Fibroblast of lung (primary cell): ENCODE measurements at regions not wholly inside any gene's neighbourhood (a gene's known extent, or its start where the extent isn't known, plus 50 kb on each side); places are given as distances from the start of the nearest gene placed in this dataset.

Experiments
- CTCF ChIP-seq, 2 donors: IDR thresholded peaks in 1 of 2; conservative IDR thresholded peaks in 1 of 2; 1 replicate in 1 of 2; 2 replicates in 1 of 2; pipeline ENCODE4 v1.5.1; 2011 to 2012; ENCODE audit warnings: low read length in 2 of 2, control low read depth in 1 of 2, inconsistent platforms in 1 of 2, low read depth in 1 of 2, mild to moderate bottlenecking in 1 of 2
- EZH2 ChIP-seq: IDR thresholded peaks from 2 replicates; pipeline ENCODE4 v1.5.1; 2012; ENCODE audit warnings: low read length, control low read depth, mild to moderate bottlenecking; ENCODE audit errors: missing control alignments

GRCh38 chr3:169007145-169007544, 656.4 kb downstream of the MECOM start:
- TF ChIP-seq CTCF (conservative IDR thresholded peaks at IDR 0.05 in 1 of 2, IDR thresholded peaks at IDR 0.05 in 1 of 2; ENCODE audit: low read depth in 1 of 2, low read length in 2 of 2) (no peak), EZH2 (no peak)
